Activated CD4-positive, CD25-positive, alpha-beta regulatory T cell treated with anti-CD3 and anti-CD28 coated beads, Interleukin-2, amount 50 U/mL, for 24 hours (primary cell): ENCODE measurements at regions not wholly inside any gene's neighbourhood (a gene's known extent, or its start where the extent isn't known, plus 50 kb on each side); places are given as distances from the start of the nearest gene placed in this dataset.
"Not testable (repeated sequence)": the region's sequence is repeated elsewhere in the genome, so short reads cannot be mapped to it uniquely, and the experiment has no call there.

Experiments
- ATAC-seq, 2 donors: fragments of 150-1000 bp; cut with Tn5 transposase; one replicate each; pipeline ENCODE4 v1.10.0; 2021; ENCODE audit warnings: mild to moderate bottlenecking in 1 of 2, moderate library complexity in 1 of 2

DNA sequence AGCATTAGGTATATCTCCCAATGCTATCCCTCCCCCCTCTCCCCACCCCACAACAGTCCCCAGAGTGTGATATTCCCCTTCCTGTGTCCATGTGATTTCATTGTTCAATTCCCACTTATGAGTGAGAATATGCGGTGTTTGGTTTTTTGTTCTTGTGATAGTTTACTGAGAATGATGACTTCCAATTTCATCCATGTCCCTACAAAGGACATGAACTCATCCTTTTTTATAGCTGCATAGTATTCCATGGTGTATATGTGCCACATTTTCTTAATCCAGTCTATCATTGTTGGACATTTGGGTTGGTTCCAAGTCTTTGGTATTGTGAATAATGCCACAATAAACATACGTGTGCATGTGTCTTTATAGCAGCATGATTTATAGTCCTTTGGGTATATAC, 194.6 kb upstream of the WSB1 start:
- ATAC-seq: not testable (repeated sequence)

DNA sequence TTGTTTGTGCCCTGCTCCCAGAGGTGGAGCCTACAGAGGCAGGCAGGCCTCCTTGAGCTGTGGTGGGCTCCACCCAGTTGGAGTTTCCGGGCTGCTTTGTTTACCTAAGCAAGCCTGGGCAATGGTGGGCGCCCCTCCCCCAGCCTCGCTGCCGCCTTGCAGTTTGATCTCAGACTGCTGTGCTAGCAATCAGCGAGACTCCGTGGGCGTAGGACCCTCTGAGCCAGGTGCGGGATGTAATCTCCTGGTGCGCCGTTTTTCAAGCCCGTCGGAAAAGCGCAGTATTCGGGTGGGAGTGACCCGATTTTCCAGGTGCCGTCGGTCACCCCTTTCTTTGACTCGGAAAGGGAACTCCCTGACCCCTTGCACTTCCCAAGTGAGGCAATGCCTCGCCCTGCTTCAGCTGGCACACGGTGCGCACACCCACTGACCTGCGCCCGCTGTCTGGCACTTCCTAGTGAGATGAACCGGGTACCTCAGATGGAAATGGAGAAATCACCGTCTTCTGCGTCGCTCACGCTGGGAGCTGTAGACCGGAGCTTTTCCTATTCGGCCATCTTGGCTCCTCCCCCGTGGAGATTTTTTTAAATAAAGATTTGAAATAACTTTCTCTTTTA, 189.2 kb upstream of the WSB1 start:
- ATAC-seq: not testable (repeated sequence)

DNA sequence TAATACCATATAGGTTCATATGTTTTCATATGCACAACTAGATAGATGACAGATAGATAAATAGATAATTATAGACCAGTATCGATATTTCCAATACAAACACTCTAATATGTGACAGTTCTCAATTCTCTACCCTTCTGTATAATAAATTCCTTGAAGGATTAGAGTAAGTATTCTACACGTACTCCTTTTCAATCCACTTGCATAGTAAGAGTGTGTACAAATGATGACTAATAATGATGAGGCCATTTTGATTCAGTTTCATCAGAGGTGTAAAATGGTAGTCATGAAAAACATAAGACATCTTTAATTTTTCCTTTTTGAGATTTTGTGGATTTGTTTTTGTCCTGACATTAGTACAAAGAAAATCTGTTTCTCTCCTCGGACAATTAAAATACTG, 188.3 kb upstream of the WSB1 start:
- ATAC-seq: no peak

DNA sequence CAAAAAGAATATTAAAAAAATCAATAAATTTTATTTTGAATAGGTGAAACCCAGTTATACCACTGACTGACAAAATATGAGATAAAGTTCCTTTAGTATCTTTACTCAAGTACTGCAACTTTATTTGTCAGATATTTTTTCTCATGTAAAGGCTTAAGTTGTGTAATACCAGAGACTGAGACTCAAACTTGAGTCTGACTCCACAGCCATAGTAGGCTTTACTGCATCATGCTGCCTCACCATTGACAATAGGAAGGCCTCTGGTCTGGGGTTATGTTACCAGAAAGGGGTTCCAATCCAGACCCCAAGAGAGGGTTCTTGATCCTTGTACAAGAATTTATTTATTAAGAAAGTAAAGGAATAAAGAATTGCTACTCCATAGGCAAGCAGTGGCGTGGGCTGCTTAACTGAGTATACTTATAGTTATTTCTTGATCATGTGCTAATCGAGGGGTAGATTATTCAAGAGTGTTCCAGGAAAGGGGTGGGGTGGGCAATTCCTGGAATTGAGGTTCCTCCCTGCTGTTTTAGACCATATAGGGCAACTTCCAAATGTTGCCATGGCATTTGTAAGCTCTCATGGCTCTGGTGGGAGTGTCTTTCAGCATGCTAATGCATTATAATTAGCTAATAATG, 187.4 kb upstream of the WSB1 start:
- ATAC-seq: no peak

DNA sequence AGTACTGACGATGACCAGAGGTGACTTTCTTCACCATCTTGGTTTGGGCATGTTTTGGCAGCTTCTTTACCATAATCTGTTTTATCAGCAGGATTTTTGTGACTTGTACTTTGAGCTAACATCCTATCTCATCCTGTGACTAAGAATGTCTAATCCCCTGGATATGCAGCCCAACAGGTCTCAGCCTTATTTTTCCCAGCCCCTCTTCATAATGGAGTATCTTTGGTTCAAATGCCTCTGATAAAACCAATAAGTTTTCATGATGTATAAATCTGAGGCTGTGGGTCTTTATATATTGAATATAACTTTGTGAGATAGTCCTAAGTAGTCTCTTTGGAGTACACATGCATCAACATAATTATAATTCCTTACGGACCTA, 186.9 kb upstream of the WSB1 start:
- no peak for ATAC-seq

DNA sequence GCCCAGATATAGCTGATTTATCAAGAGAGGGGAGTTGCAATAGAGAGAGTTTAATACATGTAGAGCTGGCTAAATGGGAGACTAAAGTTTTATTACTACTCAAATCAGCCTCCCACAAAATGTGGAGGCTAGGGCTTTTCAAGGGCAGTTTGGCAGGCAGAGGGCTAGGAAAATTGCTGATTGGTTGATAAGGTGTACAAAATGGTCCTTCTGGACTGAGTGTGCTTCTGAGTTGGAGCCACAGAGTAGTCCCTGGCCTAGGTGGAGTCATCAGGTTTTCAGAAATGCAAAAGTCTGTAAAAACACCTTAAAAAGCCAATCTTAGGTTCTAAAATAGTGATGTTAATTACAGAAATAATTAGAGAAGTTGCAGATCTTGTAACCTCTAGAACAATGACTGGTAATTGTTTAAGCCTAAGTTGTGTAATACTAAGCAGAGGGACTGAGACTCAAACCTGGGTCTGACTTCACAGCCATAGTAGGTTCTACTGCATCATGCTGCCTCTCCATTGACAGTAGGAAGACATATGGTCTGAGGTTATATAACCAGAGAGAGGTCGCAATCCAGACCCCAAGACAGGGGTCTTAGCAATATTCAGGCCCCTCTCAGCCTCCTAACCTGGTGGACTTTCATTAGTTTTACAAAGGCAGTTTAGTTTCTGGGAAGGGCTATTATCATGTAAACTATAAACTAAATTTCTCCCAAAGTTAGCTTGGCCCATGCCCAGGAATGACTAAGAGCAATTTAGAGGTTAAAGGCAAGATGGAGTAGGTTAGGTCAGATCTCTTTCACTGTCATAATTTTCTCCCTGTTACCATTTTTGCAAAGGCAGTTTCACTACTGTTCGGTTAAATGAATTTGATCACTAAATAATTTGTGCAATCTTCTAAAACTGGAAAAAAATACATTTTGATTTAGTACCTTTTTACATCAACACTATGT, 186.3 kb upstream of the WSB1 start:
- not testable (repeated sequence) for ATAC-seq

DNA sequence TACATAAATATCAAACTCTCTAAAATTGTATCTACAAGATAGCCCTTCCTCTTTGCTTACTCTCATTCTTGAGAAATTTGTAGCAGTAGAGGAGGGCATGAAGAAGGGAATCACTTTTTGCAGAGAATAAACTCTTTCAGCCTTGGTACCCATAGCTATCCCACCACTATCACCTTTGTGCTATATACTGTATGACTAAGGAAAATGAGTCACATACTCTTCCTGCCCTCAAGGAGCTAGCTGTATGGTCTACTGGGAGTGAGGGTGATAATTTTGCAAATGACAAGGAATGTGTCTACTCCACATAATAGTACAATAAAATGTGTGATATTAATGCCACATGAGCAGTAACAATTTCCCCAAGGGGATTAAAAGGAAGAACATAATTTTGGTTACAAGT, 184.6 kb upstream of the WSB1 start:
- ATAC-seq: no peak

DNA sequence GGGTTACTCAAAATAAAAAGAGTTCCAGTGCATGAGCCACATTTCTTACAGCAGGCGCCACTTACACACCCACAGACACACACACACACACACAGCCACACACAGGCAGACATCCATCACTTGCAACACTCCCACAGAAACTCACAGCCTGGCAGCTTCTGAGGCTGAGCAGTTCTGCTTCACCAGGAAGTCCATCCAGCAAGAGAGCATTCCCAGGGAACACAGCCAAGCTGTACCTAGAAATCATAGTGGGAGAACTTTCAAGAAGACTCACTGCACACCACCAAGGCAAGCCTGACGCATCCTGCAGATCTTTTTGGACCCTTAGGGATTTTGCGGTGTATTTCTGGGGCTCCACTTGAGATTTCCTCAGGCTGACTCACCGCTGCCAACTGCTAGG, 140.9 kb upstream of the WSB1 start:
- no peak for ATAC-seq

DNA sequence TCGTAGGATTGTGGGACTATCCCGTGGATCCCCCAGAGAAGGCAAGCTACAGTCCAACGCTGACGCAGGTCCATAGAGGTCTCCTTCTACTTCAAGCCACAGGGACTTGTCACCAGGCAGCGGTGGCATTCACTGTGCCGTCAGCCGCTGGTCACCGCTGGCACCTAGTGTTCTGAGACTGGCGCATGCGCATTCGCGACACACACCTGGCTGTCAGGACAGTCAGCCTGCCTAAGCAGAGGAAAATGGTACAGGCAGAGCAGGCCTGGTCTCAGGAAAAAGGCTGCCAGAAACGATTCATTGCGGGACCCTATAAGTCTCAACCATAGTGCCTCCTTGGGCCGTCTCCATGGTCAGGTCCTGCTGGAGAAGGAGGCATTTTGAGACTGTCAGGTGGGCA, 138.0 kb upstream of the WSB1 start:
- no peak for ATAC-seq

DNA sequence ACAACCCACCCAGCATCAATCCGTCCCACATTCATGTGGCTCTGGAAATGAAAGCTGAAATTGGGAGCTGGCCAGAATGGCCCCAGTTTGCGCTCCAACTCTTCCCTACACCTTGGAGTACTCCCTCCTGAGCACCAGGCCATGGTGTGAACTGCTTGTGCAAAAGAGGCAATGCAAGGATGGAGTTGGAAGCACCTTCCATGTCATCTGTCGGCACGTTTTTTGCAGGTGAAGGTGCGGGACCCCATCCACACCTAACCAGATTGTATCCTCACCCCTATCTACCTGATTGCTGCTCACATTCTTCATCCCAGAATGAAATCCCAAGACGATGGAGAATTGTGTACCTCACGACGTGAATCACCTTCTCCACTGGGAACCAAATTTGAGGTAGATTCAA, 136.6 kb upstream of the WSB1 start:
- ATAC-seq: no peak

DNA sequence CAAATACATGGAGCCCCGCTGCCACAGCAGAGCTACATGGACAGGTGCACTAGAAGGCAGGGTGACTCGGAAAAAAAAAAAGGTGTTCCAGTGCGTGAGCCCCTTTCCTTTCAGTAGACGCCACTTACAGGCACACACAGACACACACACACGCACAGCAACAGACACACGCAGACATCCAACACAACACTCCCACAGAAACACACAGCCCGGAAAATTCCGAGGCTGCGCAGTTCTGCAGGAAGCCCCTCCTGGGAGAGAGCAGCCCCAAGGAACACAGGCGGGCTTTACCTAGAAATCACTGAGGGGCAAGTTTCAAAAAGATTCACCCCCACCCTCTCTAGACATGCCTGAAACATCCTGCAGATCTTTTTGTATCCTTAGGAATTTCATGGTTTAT, 136.0 kb upstream of the WSB1 start:
- ATAC-seq: no peak

DNA sequence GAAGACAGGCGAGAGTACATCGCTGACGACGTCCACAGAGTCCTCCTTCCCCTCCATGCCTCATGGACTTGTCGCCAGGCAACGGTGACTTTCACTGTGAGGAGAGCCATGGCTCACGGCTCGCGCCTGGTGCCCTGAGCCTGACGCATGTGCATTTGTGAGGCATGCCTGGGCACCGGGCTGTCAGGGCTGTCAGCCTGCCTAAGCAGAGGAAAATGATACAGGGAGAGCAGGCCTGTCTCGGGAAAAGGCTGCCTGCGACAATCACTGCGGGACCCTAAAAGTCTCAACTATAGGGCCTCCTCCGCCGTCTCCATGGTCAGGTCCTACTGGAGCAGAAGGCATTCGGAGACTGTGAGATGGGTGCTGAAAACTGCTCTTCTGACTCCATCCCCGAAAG, 135.5 kb upstream of the WSB1 start:
- no peak for ATAC-seq

DNA sequence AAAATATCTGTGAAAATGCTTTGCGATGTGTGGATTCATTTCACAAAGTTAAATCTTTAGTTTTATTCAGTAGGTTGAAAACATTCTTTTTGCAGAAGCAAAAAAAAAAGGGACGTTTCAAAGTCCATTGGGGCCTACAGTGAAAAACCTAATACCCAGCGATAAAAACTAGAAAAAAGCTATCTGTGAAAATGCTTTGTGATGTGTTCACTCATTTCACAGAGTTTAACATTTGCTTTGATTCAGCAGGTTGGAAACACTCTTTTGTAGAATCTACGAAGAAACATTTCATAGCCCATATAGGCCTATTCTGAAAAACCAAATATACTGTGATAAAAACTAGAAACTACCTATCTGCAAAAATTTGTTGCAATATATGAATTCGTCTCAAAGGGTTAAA, 113.6 kb upstream of the WSB1 start:
- ATAC-seq: no peak

DNA sequence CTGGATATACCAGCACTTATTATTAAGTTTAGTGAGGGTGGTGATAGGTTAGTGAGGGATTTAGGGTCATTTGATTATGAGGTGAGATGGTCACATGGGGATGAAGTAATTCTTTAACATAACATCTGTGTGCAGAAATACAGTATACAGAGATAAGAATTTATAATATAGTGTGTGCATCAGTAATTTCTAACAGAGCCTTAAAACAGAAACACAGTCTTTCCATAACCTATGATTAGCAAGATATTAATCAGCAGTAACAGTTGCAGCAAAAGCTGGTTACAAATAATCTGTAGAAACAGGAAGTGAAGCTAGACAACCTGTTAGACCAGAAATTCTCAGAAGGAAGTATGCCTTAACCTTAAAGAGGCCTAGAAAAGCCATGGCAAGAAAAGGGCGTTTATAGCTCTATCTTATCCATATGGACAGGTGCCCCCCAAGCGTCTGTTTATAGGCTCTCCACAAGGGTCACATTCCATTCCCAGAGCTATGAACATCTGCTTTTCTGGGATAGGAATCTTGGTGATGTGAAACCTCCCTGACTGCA, 112.5 kb upstream of the WSB1 start:
- ATAC-seq: not testable (repeated sequence)

DNA sequence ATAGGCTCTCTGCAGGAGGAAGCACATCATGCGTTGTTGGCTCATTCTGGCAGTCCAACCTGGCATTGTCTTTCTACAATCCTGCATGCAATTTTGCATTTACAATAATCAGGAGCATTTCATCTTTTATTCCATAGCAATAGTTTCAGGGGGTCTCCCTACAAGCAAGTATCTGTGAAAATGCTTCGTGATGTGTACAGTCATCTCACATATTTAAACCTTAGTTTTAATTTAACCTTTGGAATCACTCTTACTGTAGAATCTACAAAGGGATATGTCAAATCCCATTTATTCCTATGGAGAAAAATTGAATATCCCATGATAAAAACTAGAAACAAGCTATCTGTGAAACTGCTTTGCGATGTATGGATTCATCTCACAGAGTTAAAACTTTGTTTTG, 112.0 kb upstream of the WSB1 start:
- no peak for ATAC-seq

DNA sequence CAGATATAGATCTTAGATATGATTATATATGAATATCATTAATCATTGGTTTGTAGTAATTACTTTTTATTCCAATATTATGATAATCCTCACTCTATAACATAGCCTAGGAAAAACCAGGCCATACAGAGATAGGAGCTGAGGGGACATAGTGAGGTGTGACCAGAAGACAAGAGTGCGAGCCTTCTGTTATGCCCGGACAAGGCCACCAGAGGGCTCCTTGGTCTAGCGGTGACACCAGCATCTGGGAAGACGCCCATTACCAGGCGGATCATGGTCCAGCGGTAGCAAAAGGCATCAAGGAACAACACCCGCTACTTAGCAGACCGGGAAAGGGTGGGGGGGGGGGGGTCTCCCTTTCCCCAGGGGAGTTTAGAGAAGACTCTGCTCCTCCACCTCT, 96.4 kb upstream of the WSB1 start:
- ATAC-seq: not testable (repeated sequence)

DNA sequence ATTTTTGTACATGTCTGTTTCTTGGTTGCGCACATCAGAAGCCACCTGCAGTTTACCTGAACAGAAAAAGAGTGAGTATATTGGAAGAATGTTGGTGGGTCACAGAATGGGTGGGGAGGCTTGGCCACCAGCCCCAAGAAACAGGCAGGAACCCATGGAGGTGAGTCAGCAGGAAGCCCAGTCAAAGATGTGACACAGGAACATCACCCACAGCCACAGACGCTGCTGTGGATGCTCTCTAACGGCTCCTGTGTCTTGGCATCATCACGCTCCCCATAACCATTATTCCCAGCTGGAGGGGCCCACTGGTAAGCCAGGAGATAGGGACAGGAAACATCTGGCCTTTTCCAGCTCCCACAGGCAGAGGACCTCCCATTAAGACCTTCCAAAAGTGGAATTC, 94.0 kb upstream of the WSB1 start:
- no peak for ATAC-seq

DNA sequence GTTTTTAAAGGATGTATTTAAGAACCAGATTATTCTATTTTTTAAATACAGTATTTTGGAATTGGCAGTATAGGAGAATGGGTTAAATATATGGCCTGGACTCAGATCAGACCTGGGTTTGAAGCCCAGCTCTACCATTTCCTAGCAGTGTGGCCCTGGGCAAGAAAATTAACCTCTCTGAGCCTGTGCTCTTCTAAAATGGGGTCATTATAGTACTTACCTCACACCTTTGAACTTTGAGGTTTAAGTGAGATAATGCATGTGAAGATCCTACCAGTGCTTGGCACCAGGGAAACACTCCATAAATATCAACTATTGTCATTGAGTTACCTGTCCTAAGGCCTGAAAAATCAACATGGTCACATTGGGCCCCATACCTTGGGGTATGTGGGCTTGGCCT, 93.4 kb upstream of the WSB1 start:
- ATAC-seq: no peak

DNA sequence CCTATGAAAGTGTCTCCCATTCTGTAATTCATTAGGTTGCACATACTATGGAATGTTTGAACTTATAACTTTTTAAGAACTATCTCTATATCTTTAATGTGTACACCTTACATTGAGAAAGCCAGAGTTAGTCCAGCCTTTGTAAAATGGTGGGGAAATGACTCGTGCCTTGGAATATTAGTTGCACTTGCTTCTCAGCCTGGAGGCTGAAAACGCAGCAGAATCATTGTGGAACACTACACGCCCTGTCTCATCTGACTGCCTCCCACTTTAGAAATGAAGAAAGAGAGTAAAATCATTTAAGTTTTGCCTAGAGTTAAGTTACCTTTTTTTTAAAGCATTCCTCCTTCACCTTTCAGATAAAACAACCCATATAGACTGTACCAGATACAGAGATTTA, 90.7 kb upstream of the WSB1 start:
- ATAC-seq: no peak

DNA sequence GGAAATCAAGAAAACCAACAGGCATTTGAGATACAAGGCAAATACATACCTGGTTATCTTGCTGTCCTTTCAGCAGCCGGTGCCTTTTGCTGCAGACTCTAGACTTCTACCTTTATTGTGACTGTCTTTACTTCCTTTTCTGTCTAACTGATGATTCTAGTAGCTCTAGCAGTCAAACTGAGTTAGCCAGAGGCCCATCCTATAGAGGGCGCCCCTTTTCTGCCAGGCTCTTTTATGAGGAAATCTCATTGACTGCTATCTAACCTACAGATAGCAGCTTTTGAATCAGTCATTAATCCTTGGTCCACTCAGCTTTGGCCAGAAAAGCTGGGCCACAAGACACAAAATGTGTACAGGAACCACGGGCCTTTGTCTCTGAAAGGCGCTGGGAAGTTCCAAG, 87.5 kb upstream of the WSB1 start:
- no peak for ATAC-seq

DNA sequence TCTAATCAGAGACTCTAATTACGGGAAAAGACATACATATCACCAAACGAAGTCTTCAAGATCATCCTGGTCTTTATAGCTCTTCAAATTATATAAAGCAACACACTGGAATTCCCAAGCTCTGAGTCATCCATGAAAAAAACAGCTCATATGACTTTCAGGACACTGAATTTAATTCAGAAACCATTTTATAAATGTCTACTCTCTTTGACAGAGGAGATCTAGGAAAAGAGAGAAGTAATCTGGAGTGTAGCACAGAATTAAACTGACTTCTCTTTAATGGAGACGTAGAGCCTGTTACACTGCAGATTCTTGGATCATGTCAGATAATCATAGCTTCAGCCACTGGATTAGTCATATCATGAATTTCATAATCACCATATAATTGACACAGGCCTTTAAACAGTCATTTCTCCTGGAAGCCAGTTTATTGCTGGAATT, 86.8 kb upstream of the WSB1 start:
- peak in 1 of 2 donors; percentile 38 for ATAC-seq

DNA sequence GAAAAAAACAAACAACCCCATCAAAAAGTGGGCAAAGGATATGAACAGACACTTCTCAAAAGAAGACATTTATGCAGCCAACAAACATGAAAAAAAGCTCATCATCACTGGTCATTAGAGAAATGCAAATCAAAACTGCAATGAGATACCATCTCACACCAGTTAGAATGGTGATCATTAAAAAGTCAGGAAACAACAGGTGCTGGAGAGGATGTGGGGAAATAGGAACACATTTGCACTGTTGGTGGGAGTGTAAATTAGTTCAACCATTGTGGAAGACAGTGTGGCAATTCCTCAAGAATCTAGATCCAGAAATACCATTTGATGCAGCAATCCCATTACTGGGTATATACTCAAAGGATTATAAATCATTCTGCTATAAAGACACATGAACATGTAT, 85.5 kb upstream of the WSB1 start:
- not testable (repeated sequence) for ATAC-seq

DNA sequence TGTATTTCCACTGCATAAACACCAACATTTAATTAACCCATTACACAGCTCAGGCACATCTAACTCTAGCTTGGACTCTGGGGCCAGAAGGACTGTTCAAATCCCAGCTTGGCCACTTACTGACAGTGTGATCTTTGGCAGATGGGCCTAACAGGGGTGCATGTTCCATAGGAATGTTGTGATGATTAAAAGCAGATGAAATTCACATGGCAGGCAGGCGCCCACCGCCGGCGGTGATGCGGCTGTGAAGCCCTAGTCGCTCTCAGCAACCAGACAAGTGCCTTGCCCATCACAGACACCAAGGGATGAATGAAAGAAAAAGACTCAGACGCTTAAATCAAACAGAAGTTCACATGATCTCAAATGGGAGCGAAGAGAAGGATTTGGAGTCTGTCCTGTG, 84.6 kb upstream of the WSB1 start:
- no peak for ATAC-seq

DNA sequence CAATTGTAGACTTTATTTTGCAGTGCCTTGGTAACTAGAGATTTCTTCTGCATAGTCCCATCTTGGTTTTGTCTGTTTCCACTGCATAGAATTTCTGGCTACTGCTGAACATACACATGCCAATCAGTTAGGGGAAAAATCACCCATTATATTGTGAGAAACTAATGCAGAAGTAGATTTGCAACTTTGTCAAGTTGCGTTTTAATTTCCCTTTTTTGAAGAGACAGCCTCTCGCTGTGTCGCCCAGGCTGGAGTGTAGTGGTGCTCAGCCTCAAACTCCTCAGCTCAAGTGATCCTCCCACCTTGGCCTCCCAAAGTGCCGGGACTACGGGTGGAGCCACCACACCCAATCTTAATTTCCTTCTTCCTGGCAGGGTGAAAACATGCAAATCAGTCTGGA, 83.1 kb upstream of the WSB1 start:
- not testable (repeated sequence) for ATAC-seq
